Endodermal cell (in vitro differentiated cells): ENCODE measurements at regions not wholly inside any gene's neighbourhood (a gene's known extent, or its start where the extent isn't known, plus 50 kb on each side); places are given as distances from the start of the nearest gene placed in this dataset.

Experiments
- DNase-seq: peaks from one replicate; pipeline ENCODE4 v3.0.0-alpha.2; 2017
- H3K27ac ChIP-seq: 2 replicates; pipeline ENCODE4 v1.5.1; 2013; ENCODE audit warnings: mild to moderate bottlenecking, low read depth, low read length, moderate library complexity
- H3K27me3 ChIP-seq: 2 replicates; pipeline ENCODE4 v1.6.1; 2013; ENCODE audit warnings: mild to moderate bottlenecking, low read length, moderate library complexity; ENCODE audit not compliant: insufficient read depth, control insufficient read depth, poor library complexity, severe bottlenecking
- H3K36me3 ChIP-seq: 2 replicates; pipeline ENCODE4 v1.7.0; 2013; ENCODE audit warnings: mild to moderate bottlenecking, low read length, moderate library complexity; ENCODE audit not compliant: control insufficient read depth, insufficient read depth
- H3K4me1 ChIP-seq: one replicate; pipeline ENCODE4 v1.7.0; 2013; ENCODE audit warnings: low read length; ENCODE audit not compliant: control insufficient read depth, insufficient read depth
- H3K4me3 ChIP-seq: 2 replicates; pipeline ENCODE4 v1.5.1; 2013; ENCODE audit warnings: mild to moderate bottlenecking, low read length, moderate library complexity
- H3K9ac ChIP-seq: 2 replicates; pipeline ENCODE4 v1.6.1; 2013; ENCODE audit warnings: mild to moderate bottlenecking, low read length, moderate library complexity; ENCODE audit not compliant: poor library complexity, severe bottlenecking; ENCODE audit errors: extremely low read depth
- H3K9me3 ChIP-seq: 2 replicates; pipeline ENCODE4 v1.6.1; 2013; ENCODE audit warnings: mild to moderate bottlenecking, low read length, moderate library complexity; ENCODE audit not compliant: control insufficient read depth
- H3K27ac Mint-ChIP-seq: 2 replicates; pipeline ENCODE4 v1.8.0; 2020; ENCODE audit warnings: mixed read lengths
- H3K27me3 Mint-ChIP-seq: 2 replicates; pipeline ENCODE4 v1.8.0; 2021; ENCODE audit warnings: mild to moderate bottlenecking, mixed read lengths; ENCODE audit not compliant: insufficient read depth
- H3K36me3 Mint-ChIP-seq: 2 replicates; pipeline ENCODE4 v1.8.0; 2020; ENCODE audit warnings: low read depth, mixed read lengths
- H3K4me1 Mint-ChIP-seq: 2 replicates; pipeline ENCODE4 v1.8.0; 2020; ENCODE audit warnings: mixed read lengths
- H3K4me3 Mint-ChIP-seq: 2 replicates; pipeline ENCODE4 v1.8.0; 2020; ENCODE audit warnings: mild to moderate bottlenecking, moderate library complexity, mixed read lengths
- H3K9me3 Mint-ChIP-seq: 2 replicates; pipeline ENCODE4 v1.8.0; 2020; ENCODE audit warnings: mild to moderate bottlenecking, mixed read lengths
- WGBS, 2 experiments: methylation state at CpG; one replicate each; pipeline versions ENCODE4 v1.1.5 to v1.1.7; 2013; ENCODE audit warnings: missing lambda C conversion rate in 2 of 2, mixed read lengths in 1 of 2; ENCODE audit not compliant: insufficient coverage in 1 of 2, insufficient read length in 1 of 2; 5-methylcytosine and 5-hydroxymethylcytosine counted together
- TF ChIP-seq, protein P1 (sequence below): fragments of 200-600 bp; sonication (generic); conservative IDR thresholded peaks from 2 replicates; pipeline ENCODE4 v1.5.0; 2021; ENCODE audit warnings: antibody characterized with exemption, mild to moderate bottlenecking

DNA sequence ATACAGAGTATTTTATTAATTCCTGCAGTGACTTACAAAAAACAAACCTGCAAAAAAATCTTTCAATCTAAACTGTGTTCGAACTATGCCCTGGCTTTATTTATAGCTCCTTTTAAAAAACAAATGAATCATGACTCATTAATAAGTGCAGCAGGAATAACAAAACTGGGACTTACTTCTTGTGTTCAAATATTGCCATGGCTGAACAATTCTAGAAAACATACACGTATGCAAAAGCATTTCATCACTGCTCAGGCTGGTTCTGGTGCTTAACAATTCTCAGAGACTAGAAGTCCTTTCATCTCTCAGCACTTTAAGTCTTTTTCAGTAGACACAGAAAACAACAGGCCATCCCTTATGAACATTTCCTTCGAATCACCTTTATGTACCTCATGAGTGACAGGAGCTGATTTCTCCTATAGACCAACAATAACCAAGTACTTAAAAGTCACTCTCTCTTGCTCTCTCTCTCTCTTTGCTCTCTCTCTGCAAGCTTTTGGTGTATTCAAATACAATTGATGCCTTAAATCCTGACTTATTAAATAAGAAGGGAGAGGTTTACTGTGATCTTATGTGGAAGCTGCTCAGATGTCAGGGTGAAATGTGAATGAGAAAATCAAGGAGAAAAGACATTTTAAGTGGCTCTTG, 268.8 kb downstream of the TTC8 start:
- DNase-seq: no peak
- Histone ChIP-seq H3K9ac (no peak overlapping the region), H3K9me3 (no peaks in the 10 kb centered on the region), H3K36me3 (no peaks in the 10 kb centered on the region), H3K4me1 (no peaks in the 10 kb centered on the region), H3K27ac (no peak overlapping the region), H3K4me3 (no peak overlapping the region), H3K27me3 (no peaks in the 10 kb centered on the region)
- peaks cover 8% of the 10 kb centered on the region for H3K9me3 Mint-ChIP-seq
- H3K36me3 Mint-ChIP-seq: no peaks in the 10 kb centered on the region
- H3K27me3 Mint-ChIP-seq: peaks cover 13% of the 10 kb centered on the region
- no peaks in the 10 kb centered on the region for H3K4me1 Mint-ChIP-seq
- H3K4me3 Mint-ChIP-seq: no peak overlapping the region
- TF ChIP-seq, protein P1, sequence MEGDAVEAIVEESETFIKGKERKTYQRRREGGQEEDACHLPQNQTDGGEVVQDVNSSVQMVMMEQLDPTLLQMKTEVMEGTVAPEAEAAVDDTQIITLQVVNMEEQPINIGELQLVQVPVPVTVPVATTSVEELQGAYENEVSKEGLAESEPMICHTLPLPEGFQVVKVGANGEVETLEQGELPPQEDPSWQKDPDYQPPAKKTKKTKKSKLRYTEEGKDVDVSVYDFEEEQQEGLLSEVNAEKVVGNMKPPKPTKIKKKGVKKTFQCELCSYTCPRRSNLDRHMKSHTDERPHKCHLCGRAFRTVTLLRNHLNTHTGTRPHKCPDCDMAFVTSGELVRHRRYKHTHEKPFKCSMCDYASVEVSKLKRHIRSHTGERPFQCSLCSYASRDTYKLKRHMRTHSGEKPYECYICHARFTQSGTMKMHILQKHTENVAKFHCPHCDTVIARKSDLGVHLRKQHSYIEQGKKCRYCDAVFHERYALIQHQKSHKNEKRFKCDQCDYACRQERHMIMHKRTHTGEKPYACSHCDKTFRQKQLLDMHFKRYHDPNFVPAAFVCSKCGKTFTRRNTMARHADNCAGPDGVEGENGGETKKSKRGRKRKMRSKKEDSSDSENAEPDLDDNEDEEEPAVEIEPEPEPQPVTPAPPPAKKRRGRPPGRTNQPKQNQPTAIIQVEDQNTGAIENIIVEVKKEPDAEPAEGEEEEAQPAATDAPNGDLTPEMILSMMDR: no peak
- 90 to 100% methylated on average over 3 of the region's 3 CpGs for WGBS, 2 experiments
- no peak overlapping the region for H3K27ac Mint-ChIP-seq

- Histone ChIP-seq H3K4me1 (no peaks in the 10 kb centered on the region), H3K27ac (no peak overlapping the region), H3K4me3 (no peak overlapping the region), H3K36me3 (no peaks in the 10 kb centered on the region), H3K9me3 (no peaks in the 10 kb centered on the region), H3K27me3 (no peaks in the 10 kb centered on the region), H3K9ac (no peak overlapping the region)
- Mint-ChIP-seq H3K27ac (no peak overlapping the region), H3K9me3 (peaks cover 16% of the 10 kb centered on the region), H3K27me3 (peaks cover 15% of the 10 kb centered on the region), H3K36me3 (no peaks in the 10 kb centered on the region), H3K4me3 (no peak overlapping the region), H3K4me1 (no peaks in the 10 kb centered on the region)
- 85% methylated on average over 1 of the region's 1 CpG; no CpG with 5 or more reads in 1 of the 2 experiments for WGBS, 2 experiments
- TF ChIP-seq, protein P1: no peak
- no peak for DNase-seq
These were observed 270.6 kb downstream of the TTC8 start for GRCh38 chr14:89095036-89095435.

- no peak overlapping the region for H3K4me3 ChIP-seq
- WGBS, 2 experiments: 89 to 92% methylated on average over 5 to 9 of the region's 9 CpGs
- Mint-ChIP-seq H3K36me3 (no peaks in the 10 kb centered on the region), H3K27me3 (peaks cover 18% of the 10 kb centered on the region), H3K9me3 (peaks cover 21% of the 10 kb centered on the region), H3K4me1 (no peaks in the 10 kb centered on the region), H3K4me3 (no peak overlapping the region), H3K27ac (no peak overlapping the region)
- TF ChIP-seq, protein P1: no peak
- H3K36me3 ChIP-seq: no peaks in the 10 kb centered on the region
- H3K9ac ChIP-seq: no peak overlapping the region
- DNase-seq: no peak
- H3K27me3 ChIP-seq: no peaks in the 10 kb centered on the region
- no peaks in the 10 kb centered on the region for H3K4me1 ChIP-seq
- no peak overlapping the region for H3K27ac ChIP-seq
- H3K9me3 ChIP-seq: no peaks in the 10 kb centered on the region
These were observed 272.5 kb downstream of the TTC8 start for GRCh38 chr14:89096946-89097345.
